Ishikawa (cell line): ENCODE measurements at regions not wholly inside any gene's neighbourhood (a gene's known extent, or its start where the extent isn't known, plus 50 kb on each side); places are given as distances from the start of the nearest gene placed in this dataset.

Experiments
- CEBPB ChIP-seq: IDR thresholded peaks from 2 replicates; pipeline ENCODE4 v1.6.1; 2012
- CREB1 ChIP-seq: IDR thresholded peaks from 2 replicates; pipeline ENCODE4 v1.6.1; 2012; ENCODE audit warnings: low read depth
- EGR1 ChIP-seq: IDR thresholded peaks from 2 replicates; pipeline ENCODE4 v1.6.1; 2012
- EP300 ChIP-seq: IDR thresholded peaks from 2 replicates; pipeline ENCODE4 v1.6.1; 2012; ENCODE audit warnings: borderline replicate concordance
- FOXM1 ChIP-seq: IDR thresholded peaks from 2 replicates; pipeline ENCODE4 v1.6.1; 2012; ENCODE audit warnings: low read depth, borderline replicate concordance
- MAX ChIP-seq: IDR thresholded peaks from 2 replicates; pipeline ENCODE4 v1.6.1; 2012
- NFIC ChIP-seq: IDR thresholded peaks from 2 replicates; pipeline ENCODE4 v1.6.1; 2012
- RAD21 ChIP-seq: IDR thresholded peaks from 2 replicates; pipeline ENCODE4 v1.6.1; 2012; ENCODE audit warnings: low read depth
- REST ChIP-seq: IDR thresholded peaks from 2 replicates; pipeline ENCODE4 v1.6.1; 2012; ENCODE audit warnings: low read depth, mild to moderate bottlenecking
- TAF1 ChIP-seq: IDR thresholded peaks from 2 replicates; pipeline ENCODE4 v1.6.1; 2012; ENCODE audit warnings: low read depth, mild to moderate bottlenecking
- TCF12 ChIP-seq: IDR thresholded peaks from 2 replicates; pipeline ENCODE4 v1.6.1; 2012; ENCODE audit warnings: low read depth
- TEAD4 ChIP-seq: IDR thresholded peaks from 2 replicates; pipeline ENCODE4 v1.6.1; 2012
- YY1 ChIP-seq: IDR thresholded peaks from 2 replicates; pipeline ENCODE4 v1.6.1; 2012; ENCODE audit warnings: low read depth
- ZBTB7A ChIP-seq: IDR thresholded peaks from 2 replicates; pipeline ENCODE4 v1.6.1; 2012; ENCODE audit warnings: low read depth
- TF ChIP-seq, protein P1 (sequence below): IDR thresholded peaks from 2 replicates; pipeline ENCODE4 v1.6.1; 2012

DNA sequence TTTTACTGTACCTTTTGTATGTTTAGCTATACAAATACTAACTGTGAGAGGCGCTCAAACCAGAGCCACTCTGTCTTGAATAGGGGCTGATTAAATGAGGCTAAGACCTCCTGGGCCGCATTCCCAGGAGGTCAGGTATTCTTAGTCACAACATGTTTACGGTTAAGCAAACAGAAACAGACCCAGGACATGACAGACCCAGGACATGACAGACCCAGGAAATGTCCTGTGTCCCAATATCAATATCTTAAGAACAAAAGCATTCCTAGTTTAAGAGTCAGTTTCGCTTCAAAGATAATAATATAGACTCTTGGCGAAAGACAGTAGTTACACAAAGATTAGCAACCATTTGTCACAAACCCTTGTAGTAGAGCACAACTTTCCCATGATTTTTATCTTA is 304.5 kb downstream of the CCSER2 start:
- no peak for TF ChIP-seq RAD21
- no peak for TF ChIP-seq CEBPB
- no peak for TF ChIP-seq EGR1
- TF ChIP-seq ZBTB7A = no peak
- no peak for TF ChIP-seq MAX
- no peak for TF ChIP-seq NFIC
- TF ChIP-seq YY1 = no peak
- TF ChIP-seq FOXM1 = no peak
- no peak for TF ChIP-seq TEAD4
- no peak for TF ChIP-seq EP300
- TF ChIP-seq TCF12 = no peak
- TF ChIP-seq, protein P1, sequence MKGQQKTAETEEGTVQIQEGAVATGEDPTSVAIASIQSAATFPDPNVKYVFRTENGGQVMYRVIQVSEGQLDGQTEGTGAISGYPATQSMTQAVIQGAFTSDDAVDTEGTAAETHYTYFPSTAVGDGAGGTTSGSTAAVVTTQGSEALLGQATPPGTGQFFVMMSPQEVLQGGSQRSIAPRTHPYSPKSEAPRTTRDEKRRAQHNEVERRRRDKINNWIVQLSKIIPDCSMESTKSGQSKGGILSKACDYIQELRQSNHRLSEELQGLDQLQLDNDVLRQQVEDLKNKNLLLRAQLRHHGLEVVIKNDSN = no peak
- no peak for TF ChIP-seq CREB1
- no peak for TF ChIP-seq TAF1
- TF ChIP-seq REST = no peak

DNA sequence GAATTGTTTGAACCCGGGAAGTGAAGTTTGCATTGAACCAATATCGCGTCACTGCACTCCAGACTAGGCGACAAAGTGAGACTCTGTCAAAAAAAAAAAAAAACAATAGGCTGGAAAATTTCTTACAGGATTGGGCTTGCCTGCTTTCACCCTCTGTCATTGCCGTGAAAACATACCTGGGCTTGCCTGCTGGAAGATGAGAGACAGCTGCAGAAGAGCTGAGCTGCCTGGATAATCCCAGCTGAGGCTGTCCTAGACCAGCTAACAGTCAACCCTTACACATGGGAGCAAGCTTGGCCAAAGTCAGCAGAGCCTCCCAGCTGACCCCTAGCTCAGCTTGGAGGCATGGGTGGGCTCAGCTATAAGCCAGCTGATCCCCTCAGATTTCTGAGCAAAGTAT is 306.2 kb downstream of the CCSER2 start:
- TF ChIP-seq FOXM1 = no peak
- no peak for TF ChIP-seq NFIC
- no peak for TF ChIP-seq MAX
- no peak for TF ChIP-seq YY1
- no peak for TF ChIP-seq ZBTB7A
- TF ChIP-seq, protein P1 = no peak
- TF ChIP-seq TCF12 = no peak
- no peak for TF ChIP-seq REST
- no peak for TF ChIP-seq RAD21
- TF ChIP-seq CEBPB = no peak
- no peak for TF ChIP-seq TEAD4
- no peak for TF ChIP-seq CREB1
- TF ChIP-seq TAF1 = no peak
- TF ChIP-seq EP300 = no peak
- TF ChIP-seq EGR1 = no peak

GRCh38 chr10:84654671-84655070 is 326.3 kb downstream of the CCSER2 start:
- TF ChIP-seq EP300 = no peak
- TF ChIP-seq YY1 = no peak
- TF ChIP-seq NFIC = no peak
- no peak for TF ChIP-seq TCF12
- no peak for TF ChIP-seq FOXM1
- no peak for TF ChIP-seq REST
- TF ChIP-seq TEAD4 = no peak
- TF ChIP-seq, protein P1 = no peak
- TF ChIP-seq RAD21 = no peak
- no peak for TF ChIP-seq EGR1
- no peak for TF ChIP-seq CREB1
- TF ChIP-seq TAF1 = no peak
- TF ChIP-seq MAX = no peak
- no peak for TF ChIP-seq CEBPB
- TF ChIP-seq ZBTB7A = no peak

GRCh38 chr10:84659027-84659426 is 330.6 kb downstream of the CCSER2 start:
- TF ChIP-seq RAD21 = no peak
- no peak for TF ChIP-seq FOXM1
- no peak for TF ChIP-seq CREB1
- no peak for TF ChIP-seq EGR1
- TF ChIP-seq, protein P1 = no peak
- no peak for TF ChIP-seq TAF1
- no peak for TF ChIP-seq MAX
- TF ChIP-seq ZBTB7A = no peak
- no peak for TF ChIP-seq TEAD4
- no peak for TF ChIP-seq TCF12
- no peak for TF ChIP-seq EP300
- TF ChIP-seq YY1 = no peak
- TF ChIP-seq NFIC = no peak
